MM.1S (cell line): ENCODE measurements at regions not wholly inside any gene's neighbourhood (a gene's known extent, or its start where the extent isn't known, plus 50 kb on each side); places are given as distances from the start of the nearest gene placed in this dataset.

Source experiments
- EZH2 ChIP-seq: fragments of 300-600 bp; sonication (generic); optimal IDR thresholded peaks from 2 replicates; pipeline ENCODE3; 2017; ENCODE audit warnings: low read depth, mild to moderate bottlenecking, antibody characterized with exemption, low read length, mixed read lengths
- EZH2phosphoT487 ChIP-seq: fragments of 300-600 bp; sonication (generic); IDR thresholded peaks from 2 replicates; pipeline ENCODE4 v1.6.1; 2018; ENCODE audit warnings: antibody characterized with exemption, low read length
- TF ChIP-seq, protein P1 (sequence below): fragments of 300-600 bp; sonication (generic); IDR thresholded peaks from 2 replicates; pipeline ENCODE4 v1.5.1; 2016; ENCODE audit warnings: antibody characterized with exemption, low read length, mixed read lengths

DNA sequence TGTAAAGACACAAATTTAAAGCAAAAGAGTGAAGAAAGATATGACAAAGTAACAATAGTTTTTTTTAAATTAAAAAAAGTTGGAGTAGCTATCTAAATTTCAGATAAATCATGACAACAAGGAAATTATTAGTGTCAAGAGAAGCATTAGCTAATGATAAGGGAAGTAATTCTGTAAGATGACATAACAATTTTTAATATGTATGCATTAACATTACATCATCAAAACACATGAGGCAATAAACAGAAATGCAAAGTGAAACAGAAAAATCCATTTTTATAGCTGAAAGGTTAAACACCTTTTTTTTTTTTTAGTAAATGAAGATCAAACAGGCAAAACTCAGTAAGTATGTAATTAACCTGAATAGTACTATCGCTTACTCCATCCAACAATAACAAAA lies 804.9 kb upstream of the PRR20A start:
- TF ChIP-seq, protein P1, sequence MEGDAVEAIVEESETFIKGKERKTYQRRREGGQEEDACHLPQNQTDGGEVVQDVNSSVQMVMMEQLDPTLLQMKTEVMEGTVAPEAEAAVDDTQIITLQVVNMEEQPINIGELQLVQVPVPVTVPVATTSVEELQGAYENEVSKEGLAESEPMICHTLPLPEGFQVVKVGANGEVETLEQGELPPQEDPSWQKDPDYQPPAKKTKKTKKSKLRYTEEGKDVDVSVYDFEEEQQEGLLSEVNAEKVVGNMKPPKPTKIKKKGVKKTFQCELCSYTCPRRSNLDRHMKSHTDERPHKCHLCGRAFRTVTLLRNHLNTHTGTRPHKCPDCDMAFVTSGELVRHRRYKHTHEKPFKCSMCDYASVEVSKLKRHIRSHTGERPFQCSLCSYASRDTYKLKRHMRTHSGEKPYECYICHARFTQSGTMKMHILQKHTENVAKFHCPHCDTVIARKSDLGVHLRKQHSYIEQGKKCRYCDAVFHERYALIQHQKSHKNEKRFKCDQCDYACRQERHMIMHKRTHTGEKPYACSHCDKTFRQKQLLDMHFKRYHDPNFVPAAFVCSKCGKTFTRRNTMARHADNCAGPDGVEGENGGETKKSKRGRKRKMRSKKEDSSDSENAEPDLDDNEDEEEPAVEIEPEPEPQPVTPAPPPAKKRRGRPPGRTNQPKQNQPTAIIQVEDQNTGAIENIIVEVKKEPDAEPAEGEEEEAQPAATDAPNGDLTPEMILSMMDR: no peak
- TF ChIP-seq EZH2 (no peak), EZH2phosphoT487 (no peak)
